ENCODE measurements at regions not wholly inside any gene's neighbourhood (a gene's known extent, or its start where the extent isn't known, plus 50 kb on each side); places are given as distances from the start of the nearest gene placed in this dataset.

- no peak for TF ChIP-seq POLR2A (IDR thresholded peaks at IDR 0.05; ENCODE audit: low read length)
- TF ChIP-seq GATA1 (IDR thresholded peaks at IDR 0.05; ENCODE audit: low read depth, low read length), result no peak
These were observed 90.7 kb upstream of the SMIM36 start for GRCh38 chr17:55601874-55602364.

Data from erythroblast (primary cell).